Cardiac muscle cell (in vitro differentiated cells and primary cell): ENCODE measurements at regions not wholly inside any gene's neighbourhood (a gene's known extent, or its start where the extent isn't known, plus 50 kb on each side); places are given as distances from the start of the nearest gene placed in this dataset.

ENCODE experiments used
- DNase-seq, 2 donors: peaks; one replicate each; pipeline versions ENCODE4 v3.0.0 to v3.0.0-alpha.2; 2010 to 2017; ENCODE audit warnings: low read depth in 1 of 2, low spot score in 1 of 2
- H3K27ac ChIP-seq: fragments of 200-600 bp; sonication (generic); 2 replicates; pipeline ENCODE4 v1.5.1; 2016
- H3K27me3 ChIP-seq: fragments of 200-600 bp; sonication (generic); 2 replicates; pipeline ENCODE4 v1.6.0; 2016; ENCODE audit warnings: control low read depth
- H3K36me3 ChIP-seq: fragments of 200-600 bp; sonication (generic); 2 replicates; pipeline ENCODE4 v1.5.1; 2016; ENCODE audit warnings: control low read depth
- H3K4me1 ChIP-seq: fragments of 200-600 bp; sonication (generic); 2 replicates; pipeline ENCODE4 v1.8.1; 2017; ENCODE audit warnings: low read depth, mild to moderate bottlenecking, mixed run types
- H3K4me3 ChIP-seq: fragments of 200-600 bp; sonication (generic); 2 replicates; pipeline ENCODE4 v1.5.1; 2016; ENCODE audit warnings: mild to moderate bottlenecking
- H3K9me3 ChIP-seq: fragments of 200-600 bp; sonication (generic); 2 replicates; pipeline ENCODE4 v1.5.1; 2017; ENCODE audit warnings: low read depth, mild to moderate bottlenecking, control low read depth
- TF ChIP-seq, protein P1 (sequence below): IDR thresholded peaks from 2 replicates; pipeline ENCODE4 v1.5.1; 2012; ENCODE audit warnings: low read depth, mild to moderate bottlenecking, low read length

- DNase-seq = peak; percentile 20 to 21
- TF ChIP-seq, protein P1, sequence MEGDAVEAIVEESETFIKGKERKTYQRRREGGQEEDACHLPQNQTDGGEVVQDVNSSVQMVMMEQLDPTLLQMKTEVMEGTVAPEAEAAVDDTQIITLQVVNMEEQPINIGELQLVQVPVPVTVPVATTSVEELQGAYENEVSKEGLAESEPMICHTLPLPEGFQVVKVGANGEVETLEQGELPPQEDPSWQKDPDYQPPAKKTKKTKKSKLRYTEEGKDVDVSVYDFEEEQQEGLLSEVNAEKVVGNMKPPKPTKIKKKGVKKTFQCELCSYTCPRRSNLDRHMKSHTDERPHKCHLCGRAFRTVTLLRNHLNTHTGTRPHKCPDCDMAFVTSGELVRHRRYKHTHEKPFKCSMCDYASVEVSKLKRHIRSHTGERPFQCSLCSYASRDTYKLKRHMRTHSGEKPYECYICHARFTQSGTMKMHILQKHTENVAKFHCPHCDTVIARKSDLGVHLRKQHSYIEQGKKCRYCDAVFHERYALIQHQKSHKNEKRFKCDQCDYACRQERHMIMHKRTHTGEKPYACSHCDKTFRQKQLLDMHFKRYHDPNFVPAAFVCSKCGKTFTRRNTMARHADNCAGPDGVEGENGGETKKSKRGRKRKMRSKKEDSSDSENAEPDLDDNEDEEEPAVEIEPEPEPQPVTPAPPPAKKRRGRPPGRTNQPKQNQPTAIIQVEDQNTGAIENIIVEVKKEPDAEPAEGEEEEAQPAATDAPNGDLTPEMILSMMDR = no peak
- no peaks in the 10 kb centered on the region for H3K27me3 ChIP-seq
- no peak overlapping the region for H3K27ac ChIP-seq
- peaks cover 7% of the 10 kb centered on the region for H3K4me1 ChIP-seq
- no peak overlapping the region for H3K4me3 ChIP-seq
- no peaks in the 10 kb centered on the region for H3K36me3 ChIP-seq
- H3K9me3 ChIP-seq = no peaks in the 10 kb centered on the region
These were observed 239.2 kb upstream of the SLITRK1 start for GRCh38 chr13:84121456-84121855.

DNA sequence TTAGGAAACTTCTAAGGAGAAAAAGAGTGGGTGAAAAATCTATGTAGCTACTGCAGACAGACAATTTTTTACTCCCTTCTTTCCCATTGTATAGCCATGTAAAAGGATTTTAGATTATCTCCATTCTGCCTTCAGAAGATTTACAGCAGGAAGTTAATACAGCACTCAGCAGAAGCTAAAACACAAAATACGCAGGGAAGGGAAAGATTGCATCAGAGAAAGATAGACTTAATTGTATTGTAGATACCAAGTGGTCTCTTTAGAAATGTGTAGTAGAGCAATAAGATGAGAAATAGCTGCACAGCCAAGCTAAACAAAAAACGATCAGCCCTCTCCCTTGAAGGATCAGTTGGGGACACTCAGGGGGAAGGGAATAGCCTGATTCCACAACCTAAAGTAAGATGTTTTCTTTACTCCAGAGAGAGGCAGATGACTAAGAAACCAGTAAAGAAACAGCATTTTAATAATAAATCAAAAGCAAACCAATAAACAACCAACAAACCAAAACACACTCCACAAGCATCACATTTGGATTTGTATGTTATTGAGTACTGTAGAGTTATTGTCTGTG is 236.7 kb upstream of the SLITRK1 start:
- Histone ChIP-seq H3K27ac (no peak overlapping the region), H3K27me3 (no peaks in the 10 kb centered on the region), H3K4me3 (no peak overlapping the region), H3K36me3 (no peaks in the 10 kb centered on the region), H3K9me3 (no peaks in the 10 kb centered on the region), H3K4me1 (peaks cover 7% of the 10 kb centered on the region)
- TF ChIP-seq, protein P1 = no peak
- peak in 1 of 2 donors; percentile 4 for DNase-seq

GRCh38 chr13:84098273-84098672 is 216.0 kb upstream of the SLITRK1 start:
- no peaks in the 10 kb centered on the region for H3K36me3 ChIP-seq
- no peak overlapping the region for H3K27ac ChIP-seq
- no peak for DNase-seq
- H3K4me1 ChIP-seq = no peaks in the 10 kb centered on the region
- no peaks in the 10 kb centered on the region for H3K9me3 ChIP-seq
- no peaks in the 10 kb centered on the region for H3K27me3 ChIP-seq
- TF ChIP-seq, protein P1 = no peak
- H3K4me3 ChIP-seq = no peak overlapping the region

DNA sequence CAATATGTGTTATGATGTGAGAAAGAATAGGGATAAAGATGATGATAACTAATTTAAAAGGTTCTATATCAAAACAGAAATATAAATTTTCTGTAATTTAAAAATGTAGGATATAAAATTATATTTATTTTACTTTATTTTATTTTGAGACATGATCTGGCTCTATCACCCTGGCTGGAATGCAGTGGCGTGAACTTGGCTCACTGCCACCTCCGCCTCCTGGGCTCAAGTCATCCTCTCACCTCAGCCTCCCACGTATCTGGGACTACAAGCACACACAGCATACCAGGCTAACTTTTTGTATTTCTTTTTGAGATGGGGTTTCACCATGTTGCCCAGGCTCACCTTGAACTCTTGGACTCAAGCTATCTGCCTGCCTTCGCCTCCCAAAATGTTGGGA is 214.9 kb upstream of the SLITRK1 start:
- H3K27me3 ChIP-seq = no peaks in the 10 kb centered on the region
- H3K36me3 ChIP-seq = no peaks in the 10 kb centered on the region
- H3K4me3 ChIP-seq = no peak overlapping the region
- DNase-seq = no peak
- TF ChIP-seq, protein P1 = no peak
- H3K27ac ChIP-seq = no peak overlapping the region
- no peaks in the 10 kb centered on the region for H3K4me1 ChIP-seq
- H3K9me3 ChIP-seq = no peaks in the 10 kb centered on the region

DNA sequence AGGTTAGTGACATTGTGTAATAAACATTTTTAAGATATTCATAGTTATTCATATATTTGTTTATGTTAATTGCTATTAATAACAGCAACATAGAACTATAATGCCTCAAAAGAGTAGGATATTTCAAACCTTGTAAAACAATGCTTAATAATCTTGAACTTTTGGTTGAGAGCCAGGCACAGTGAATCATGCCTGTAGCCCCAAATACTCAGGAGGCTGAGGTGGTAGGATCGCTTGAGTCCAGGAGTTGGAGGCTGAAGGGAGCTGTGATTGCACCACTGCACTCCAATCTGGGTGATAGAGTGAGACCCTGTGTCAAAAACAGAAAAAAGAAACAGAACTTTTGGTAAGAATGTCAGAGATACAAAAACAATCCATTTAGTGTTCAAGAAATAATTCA is 213.9 kb upstream of the SLITRK1 start:
- no peaks in the 10 kb centered on the region for H3K27me3 ChIP-seq
- TF ChIP-seq, protein P1 = no peak
- no peaks in the 10 kb centered on the region for H3K4me1 ChIP-seq
- no peaks in the 10 kb centered on the region for H3K9me3 ChIP-seq
- H3K36me3 ChIP-seq = no peaks in the 10 kb centered on the region
- no peak overlapping the region for H3K4me3 ChIP-seq
- peak in 1 of 2 donors; percentile 34 for DNase-seq
- H3K27ac ChIP-seq = no peak overlapping the region
